Suprapubic skin (tissue), 3 donors: ENCODE measurements at regions not wholly inside any gene's neighbourhood (a gene's known extent, or its start where the extent isn't known, plus 50 kb on each side); places are given as distances from the start of the nearest gene placed in this dataset.

Experiments
- EP300 ChIP-seq: sonication (generic); formaldehyde crosslinking; IDR thresholded peaks from one replicate; pipeline ENCODE4 v1.6.1; 2017; ENCODE audit warnings: antibody characterized with exemption
- TF ChIP-seq, protein P1 (sequence below), 2 donors: fragments of 200-600 bp in 1 of 2; fragments of 450-650 bp in 1 of 2; sonication (generic) in 1 of 2; IDR thresholded peaks; one replicate each; pipeline ENCODE4 v1.5.1; 2016 to 2019; ENCODE audit warnings: antibody characterized with exemption in 2 of 2, mild to moderate bottlenecking in 1 of 2, moderate library complexity in 1 of 2

- TF ChIP-seq, protein P1, sequence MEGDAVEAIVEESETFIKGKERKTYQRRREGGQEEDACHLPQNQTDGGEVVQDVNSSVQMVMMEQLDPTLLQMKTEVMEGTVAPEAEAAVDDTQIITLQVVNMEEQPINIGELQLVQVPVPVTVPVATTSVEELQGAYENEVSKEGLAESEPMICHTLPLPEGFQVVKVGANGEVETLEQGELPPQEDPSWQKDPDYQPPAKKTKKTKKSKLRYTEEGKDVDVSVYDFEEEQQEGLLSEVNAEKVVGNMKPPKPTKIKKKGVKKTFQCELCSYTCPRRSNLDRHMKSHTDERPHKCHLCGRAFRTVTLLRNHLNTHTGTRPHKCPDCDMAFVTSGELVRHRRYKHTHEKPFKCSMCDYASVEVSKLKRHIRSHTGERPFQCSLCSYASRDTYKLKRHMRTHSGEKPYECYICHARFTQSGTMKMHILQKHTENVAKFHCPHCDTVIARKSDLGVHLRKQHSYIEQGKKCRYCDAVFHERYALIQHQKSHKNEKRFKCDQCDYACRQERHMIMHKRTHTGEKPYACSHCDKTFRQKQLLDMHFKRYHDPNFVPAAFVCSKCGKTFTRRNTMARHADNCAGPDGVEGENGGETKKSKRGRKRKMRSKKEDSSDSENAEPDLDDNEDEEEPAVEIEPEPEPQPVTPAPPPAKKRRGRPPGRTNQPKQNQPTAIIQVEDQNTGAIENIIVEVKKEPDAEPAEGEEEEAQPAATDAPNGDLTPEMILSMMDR (IDR thresholded peaks at IDR 0.05), result no peak
- TF ChIP-seq EP300, result no peak
Measured at GRCh38 chr6:9745966-9746365, 668.9 kb downstream of the TFAP2A start.
